ENCODE measurements at regions not wholly inside any gene's neighbourhood (a gene's known extent, or its start where the extent isn't known, plus 50 kb on each side); places are given as distances from the start of the nearest gene placed in this dataset.
A peak's percentile ranks its signal among the peaks of the same experiment; 100 is the strongest.

DNA sequence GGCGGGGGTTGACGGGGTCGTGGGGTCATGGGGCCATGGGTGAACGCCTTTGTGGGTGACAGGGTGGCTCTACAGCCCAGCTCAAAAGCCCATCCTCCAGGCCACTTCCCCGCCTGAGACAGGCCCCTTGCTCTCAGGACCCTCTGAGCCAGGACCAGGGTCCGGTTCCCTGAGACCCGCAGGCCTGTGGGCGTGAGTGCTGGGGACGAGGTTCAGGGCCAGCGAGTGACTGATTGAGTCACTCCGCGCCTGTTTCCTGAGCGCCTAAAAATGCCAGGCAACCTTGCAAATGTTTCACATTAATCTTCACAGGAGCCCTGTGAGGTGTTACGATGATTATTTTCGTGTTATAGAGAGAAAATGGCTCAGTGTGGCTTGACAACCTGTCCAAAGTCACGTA lies 97.8 kb downstream of the ZNF674 start:
- ATAC-seq: peak in 1 of 2 donors; percentile 52
- intact Hi-C loops (cut with DNase I): no loop called here
- DNase-seq: no peak

GRCh38 chrX:46446727-46447378 lies 98.4 kb downstream of the ZNF674 start:
- intact Hi-C loops (cut with DNase I): no loop called here
- DNase-seq (peak; percentile 89), ATAC-seq (peak; percentile 99)

GRCh38 chrX:46444011-46444410 lies 101.2 kb downstream of the ZNF674 start:
- ATAC-seq (no peak), DNase-seq (no peak)
- intact Hi-C loops (cut with DNase I): no loop called here

GRCh38 chrX:46436744-46437143 lies 108.5 kb downstream of the ZNF674 start:
- ATAC-seq (no peak), DNase-seq (no peak)
- intact Hi-C loops (cut with DNase I): no loop called here

- DNase-seq: no peak
- ATAC-seq: no peak
- intact Hi-C loops (cut with DNase I): no loop called here
Observed at GRCh38 chrX:46433892-46434291, 111.3 kb downstream of the ZNF674 start.

- DNase-seq: peak; percentile 80
- intact Hi-C loops (cut with DNase I): no loop called here
- ATAC-seq: no peak
Observed at GRCh38 chrX:46408553-46409407, 136.4 kb downstream of the ZNF674 start.

GRCh38 chrX:46407753-46408130 lies 137.5 kb downstream of the ZNF674 start:
- intact Hi-C loops (cut with DNase I): no loop called here
- ATAC-seq: no peak
- no peak for DNase-seq

GRCh38 chrX:46407036-46407752 lies 138.0 kb downstream of the ZNF674 start:
- intact Hi-C loops (cut with DNase I): no loop called here
- ATAC-seq: no peak
- DNase-seq: no peak

- DNase-seq (no peak), ATAC-seq (no peak)
- intact Hi-C loops (cut with DNase I): no loop called here
Observed at GRCh38 chrX:46404774-46405173, 140.4 kb downstream of the ZNF674 start.

DNA sequence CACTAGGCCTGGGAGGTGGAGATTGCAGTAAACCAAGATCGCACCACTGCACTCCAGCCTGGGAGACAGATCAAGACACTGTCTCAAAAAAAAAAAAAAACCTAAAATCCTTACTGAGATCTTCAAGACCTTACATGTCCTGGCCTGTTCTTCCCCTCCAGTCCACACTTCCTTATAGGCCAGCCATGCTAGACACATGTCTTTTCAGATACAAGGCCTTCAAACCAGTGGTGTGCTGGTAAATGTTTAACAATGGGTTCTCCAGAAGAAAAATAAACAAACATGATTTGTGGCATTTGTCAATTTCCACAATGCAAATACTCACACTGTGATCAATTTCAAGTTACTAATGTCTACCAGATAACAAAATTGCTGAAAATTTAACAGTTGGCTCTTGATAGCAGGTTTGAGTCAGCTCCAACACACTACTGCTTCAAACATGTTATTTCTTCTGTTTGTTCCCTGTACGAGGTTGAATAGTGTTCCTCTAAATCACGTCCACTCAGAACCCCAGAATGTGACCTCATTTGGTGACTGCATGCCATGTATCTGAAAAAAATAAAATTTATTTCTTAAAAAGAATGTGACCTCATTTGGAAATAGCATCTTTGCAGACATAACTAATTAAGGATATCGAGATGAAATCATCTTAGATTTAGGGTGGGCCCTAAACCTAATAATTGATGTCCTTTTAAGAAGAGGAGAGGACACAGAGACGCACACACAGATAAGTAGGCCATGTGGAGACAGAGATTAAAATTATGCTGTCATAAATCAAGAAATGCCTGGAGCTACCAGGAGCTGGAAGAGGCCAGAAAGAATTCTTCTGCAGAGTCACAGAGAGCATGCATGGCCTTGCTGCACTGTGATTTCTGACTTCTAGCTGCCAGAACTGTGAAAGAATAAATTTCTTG lies 144.4 kb downstream of the ZNF674 start:
- DNase-seq (no peak), ATAC-seq (no peak)
- intact Hi-C loops (cut with DNase I): no loop called here

- intact Hi-C loops (cut with DNase I): no loop called here
- no peak for DNase-seq
Observed at GRCh38 chrX:46398874-46399273, 146.3 kb downstream of the ZNF674 start.

DNA sequence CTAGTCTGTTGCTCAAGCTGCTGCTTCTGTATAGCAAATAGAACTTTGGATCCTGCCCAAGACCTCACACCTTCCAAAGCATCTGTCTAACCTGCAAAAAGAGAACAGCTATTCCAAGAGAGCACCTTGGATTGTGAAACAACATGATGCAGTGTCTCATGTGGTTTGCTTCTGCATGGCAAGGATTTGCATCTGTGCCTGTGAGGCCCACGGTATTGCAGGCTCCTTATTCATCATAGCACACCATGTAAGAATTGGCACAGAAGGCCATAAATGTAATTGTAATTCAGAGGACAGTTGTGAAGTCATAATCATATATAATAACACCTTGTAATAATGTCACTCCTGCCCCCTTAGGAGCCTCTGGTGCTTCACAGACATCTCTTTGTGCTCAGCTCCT lies 147.1 kb downstream of the ZNF674 start:
- ATAC-seq (no peak), DNase-seq (no peak)
- intact Hi-C loops (cut with DNase I): no loop called here

More at GRCh38 chrX:46398874-46399273, 146.3 kb downstream of the ZNF674 start:
- no peak for ATAC-seq

- ATAC-seq: no peak
- DNase-seq: no peak
- intact Hi-C loops (cut with DNase I): no loop called here
Observed at GRCh38 chrX:46386511-46386910, 158.7 kb downstream of the ZNF674 start.

- ATAC-seq (no peak), DNase-seq (no peak)
- intact Hi-C loops (cut with DNase I): no loop called here
Observed at GRCh38 chrX:46383006-46383405, 162.2 kb downstream of the ZNF674 start.

- DNase-seq (no peak), ATAC-seq (no peak)
- intact Hi-C loops (cut with DNase I): no loop called here
Observed at GRCh38 chrX:46382595-46382994, 162.6 kb downstream of the ZNF674 start.

GRCh38 chrX:46381630-46382029 lies 163.6 kb downstream of the ZNF674 start:
- no peak for DNase-seq

GRCh38 chrX:46380148-46380752 lies 165.0 kb downstream of the ZNF674 start:
- intact Hi-C loops (cut with DNase I): no loop called here
- ATAC-seq (no peak), DNase-seq (no peak)

More at GRCh38 chrX:46381630-46382029, 163.6 kb downstream of the ZNF674 start:
- intact Hi-C loops (cut with DNase I): no loop called here
- no peak for ATAC-seq

- intact Hi-C loops (cut with DNase I): no loop called here
- no peak for DNase-seq
- peak; percentile 57 to 61 for ATAC-seq
Observed at GRCh38 chrX:46376246-46376885, 168.9 kb downstream of the ZNF674 start.

Data from left cardiac atrium (tissue), 4 donors.